ENCODE measurements at regions not wholly inside any gene's neighbourhood (a gene's known extent, or its start where the extent isn't known, plus 50 kb on each side); places are given as distances from the start of the nearest gene placed in this dataset.

DNA sequence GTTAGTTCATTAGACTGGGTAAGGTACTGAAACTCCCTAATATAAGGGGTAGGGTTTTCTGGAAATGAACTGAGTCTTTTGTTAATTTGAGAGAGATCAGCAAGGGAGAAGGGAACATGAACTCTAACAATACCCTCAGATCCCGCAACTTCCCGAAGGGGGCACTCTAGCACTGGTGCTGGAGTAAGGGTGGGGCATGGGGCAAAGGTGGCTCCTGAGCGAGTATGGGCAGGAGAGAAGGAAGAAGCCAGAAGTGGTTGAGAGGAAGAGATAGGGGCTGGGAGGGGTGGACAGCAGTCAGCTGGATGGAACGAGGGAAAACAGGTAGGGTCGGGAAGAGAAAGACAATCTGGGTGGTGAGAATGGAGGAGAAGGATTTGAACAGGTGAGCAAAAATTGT lies 183.2 kb upstream of the MAGEE2 start:
- Histone ChIP-seq H3K9ac (ENCODE audit: insufficient read depth, low read depth, low read length) (no peak overlapping the region), H3K9me3 (ENCODE audit: low read length) (no peaks in the 10 kb centered on the region), H3K27me3 (ENCODE audit: control insufficient read depth in 1 of 2, insufficient read depth in 2 of 2, low read length in 2 of 2) (no peaks in the 10 kb centered on the region), H3K4me1 (ENCODE audit: insufficient read depth, low read length) (no peaks in the 10 kb centered on the region), H2AFZ (ENCODE audit: low read length) (no peak overlapping the region), H3K36me3 (replicated peaks in 1 of 2; ENCODE audit: control insufficient read depth in 1 of 2, insufficient read depth in 2 of 2, low read length in 2 of 2) (no peaks in the 10 kb centered on the region), H3K4me3 (replicated peaks in 1 of 3; ENCODE audit: insufficient read depth in 1 of 3, low read depth in 2 of 3, low read length in 3 of 3) (no peak overlapping the region), H3K79me2 (ENCODE audit: insufficient read depth, low read length) (no peaks in the 10 kb centered on the region), H4K20me1 (ENCODE audit: insufficient read depth, low read length) (no peaks in the 10 kb centered on the region), H3K27ac (ENCODE audit: extremely low read length, insufficient read depth, low read length) (no peak overlapping the region), H3K4me2 (ENCODE audit: low read depth, low read length) (no peak overlapping the region)
- CTCF ChIA-PET (ENCODE audit: low intra/inter-chr PET ratio, low total read pairs), result no interaction called here
- no TSS peak for BruUV-seq (replicated peaks)
- ATAC-seq (peak; percentile 58), FAIRE-seq (peak; percentile 15), DNase-seq (ENCODE audit: low spot score) (peak; percentile 3)
- intact Hi-C loops (cut with micrococcal nuclease; ENCODE audit: unreplicated experiment), result no loop called here
- in situ Hi-C loops (cut with HindIII; ENCODE audit: extremely low pct_ligation_motif_present, low pct_unique_long_range_greater_than_20kb), result no loop called here
- TF ChIP-seq ZNF274 (CRISPR knock-in tag; IDR thresholded peaks at IDR 0.05) (no peak), TOPORS (CRISPR knock-in tag; IDR thresholded peaks at IDR 0.05) (no peak), STAG1 (CRISPR knock-in tag; IDR thresholded peaks at IDR 0.05) (peak; percentile 35; the same call in 1 of the 2 replicates)
- TF ChIP-seq, protein P1, sequence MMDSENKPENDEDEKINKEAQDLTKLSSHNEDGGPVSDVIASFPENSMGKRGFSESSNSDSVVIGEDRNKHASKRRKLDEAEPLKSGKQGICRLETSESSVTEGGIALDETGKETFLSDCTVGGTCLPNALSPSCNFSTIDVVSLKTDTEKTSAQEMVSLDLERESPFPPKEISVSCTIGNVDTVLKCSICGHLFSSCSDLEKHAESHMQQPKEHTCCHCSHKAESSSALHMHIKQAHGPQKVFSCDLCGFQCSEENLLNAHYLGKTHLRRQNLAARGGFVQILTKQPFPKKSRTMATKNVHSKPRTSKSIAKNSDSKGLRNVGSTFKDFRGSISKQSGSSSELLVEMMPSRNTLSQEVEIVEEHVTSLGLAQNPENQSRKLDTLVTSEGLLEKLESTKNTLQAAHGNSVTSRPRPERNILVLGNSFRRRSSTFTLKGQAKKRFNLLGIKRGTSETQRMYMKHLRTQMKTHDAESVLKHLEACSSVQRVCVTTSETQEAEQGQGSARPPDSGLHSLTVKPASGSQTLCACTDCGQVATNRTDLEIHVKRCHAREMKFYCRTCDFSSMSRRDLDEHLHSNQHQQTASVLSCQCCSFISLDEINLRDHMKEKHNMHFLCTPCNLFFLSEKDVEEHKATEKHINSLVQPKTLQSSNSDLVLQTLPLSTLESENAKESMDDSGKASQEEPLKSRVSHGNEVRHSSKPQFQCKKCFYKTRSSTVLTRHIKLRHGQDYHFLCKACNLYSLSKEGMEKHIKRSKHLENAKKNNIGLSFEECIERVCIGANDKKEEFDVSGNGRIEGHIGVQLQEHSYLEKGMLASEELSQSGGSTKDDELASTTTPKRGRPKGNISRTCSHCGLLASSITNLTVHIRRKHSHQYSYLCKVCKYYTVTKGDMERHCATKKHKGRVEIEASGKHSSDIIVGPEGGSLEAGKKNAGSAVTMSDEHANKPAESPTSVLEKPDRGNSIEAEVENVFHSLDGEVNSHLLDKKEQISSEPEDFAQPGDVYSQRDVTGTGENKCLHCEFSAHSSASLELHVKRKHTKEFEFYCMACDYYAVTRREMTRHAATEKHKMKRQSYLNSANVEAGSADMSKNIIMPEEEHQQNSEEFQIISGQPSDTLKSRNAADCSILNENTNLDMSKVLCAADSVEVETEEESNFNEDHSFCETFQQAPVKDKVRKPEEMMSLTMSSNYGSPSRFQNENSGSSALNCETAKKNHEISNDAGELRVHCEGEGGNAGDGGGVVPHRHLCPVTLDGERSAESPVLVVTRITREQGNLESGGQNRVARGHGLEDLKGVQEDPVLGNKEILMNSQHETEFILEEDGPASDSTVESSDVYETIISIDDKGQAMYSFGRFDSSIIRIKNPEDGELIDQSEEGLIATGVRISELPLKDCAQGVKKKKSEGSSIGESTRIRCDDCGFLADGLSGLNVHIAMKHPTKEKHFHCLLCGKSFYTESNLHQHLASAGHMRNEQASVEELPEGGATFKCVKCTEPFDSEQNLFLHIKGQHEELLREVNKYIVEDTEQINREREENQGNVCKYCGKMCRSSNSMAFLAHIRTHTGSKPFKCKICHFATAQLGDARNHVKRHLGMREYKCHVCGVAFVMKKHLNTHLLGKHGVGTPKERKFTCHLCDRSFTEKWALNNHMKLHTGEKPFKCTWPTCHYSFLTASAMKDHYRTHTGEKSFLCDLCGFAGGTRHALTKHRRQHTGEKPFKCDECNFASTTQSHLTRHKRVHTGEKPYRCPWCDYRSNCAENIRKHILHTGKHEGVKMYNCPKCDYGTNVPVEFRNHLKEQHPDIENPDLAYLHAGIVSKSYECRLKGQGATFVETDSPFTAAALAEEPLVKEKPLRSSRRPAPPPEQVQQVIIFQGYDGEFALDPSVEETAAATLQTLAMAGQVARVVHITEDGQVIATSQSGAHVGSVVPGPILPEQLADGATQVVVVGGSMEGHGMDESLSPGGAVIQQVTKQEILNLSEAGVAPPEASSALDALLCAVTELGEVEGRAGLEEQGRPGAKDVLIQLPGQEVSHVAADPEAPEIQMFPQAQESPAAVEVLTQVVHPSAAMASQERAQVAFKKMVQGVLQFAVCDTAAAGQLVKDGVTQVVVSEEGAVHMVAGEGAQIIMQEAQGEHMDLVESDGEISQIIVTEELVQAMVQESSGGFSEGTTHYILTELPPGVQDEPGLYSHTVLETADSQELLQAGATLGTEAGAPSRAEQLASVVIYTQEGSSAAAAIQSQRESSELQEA (CRISPR knock-in tag; IDR thresholded peaks at IDR 0.05; ENCODE audit: not compliant biosample characterization), result no peak
- TF ChIP-seq, protein P2, sequence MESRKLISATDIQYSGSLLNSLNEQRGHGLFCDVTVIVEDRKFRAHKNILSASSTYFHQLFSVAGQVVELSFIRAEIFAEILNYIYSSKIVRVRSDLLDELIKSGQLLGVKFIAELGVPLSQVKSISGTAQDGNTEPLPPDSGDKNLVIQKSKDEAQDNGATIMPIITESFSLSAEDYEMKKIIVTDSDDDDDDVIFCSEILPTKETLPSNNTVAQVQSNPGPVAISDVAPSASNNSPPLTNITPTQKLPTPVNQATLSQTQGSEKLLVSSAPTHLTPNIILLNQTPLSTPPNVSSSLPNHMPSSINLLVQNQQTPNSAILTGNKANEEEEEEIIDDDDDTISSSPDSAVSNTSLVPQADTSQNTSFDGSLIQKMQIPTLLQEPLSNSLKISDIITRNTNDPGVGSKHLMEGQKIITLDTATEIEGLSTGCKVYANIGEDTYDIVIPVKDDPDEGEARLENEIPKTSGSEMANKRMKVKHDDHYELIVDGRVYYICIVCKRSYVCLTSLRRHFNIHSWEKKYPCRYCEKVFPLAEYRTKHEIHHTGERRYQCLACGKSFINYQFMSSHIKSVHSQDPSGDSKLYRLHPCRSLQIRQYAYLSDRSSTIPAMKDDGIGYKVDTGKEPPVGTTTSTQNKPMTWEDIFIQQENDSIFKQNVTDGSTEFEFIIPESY (CRISPR knock-in tag; IDR thresholded peaks at IDR 0.05), result no peak
- TF ChIP-seq, protein P3, sequence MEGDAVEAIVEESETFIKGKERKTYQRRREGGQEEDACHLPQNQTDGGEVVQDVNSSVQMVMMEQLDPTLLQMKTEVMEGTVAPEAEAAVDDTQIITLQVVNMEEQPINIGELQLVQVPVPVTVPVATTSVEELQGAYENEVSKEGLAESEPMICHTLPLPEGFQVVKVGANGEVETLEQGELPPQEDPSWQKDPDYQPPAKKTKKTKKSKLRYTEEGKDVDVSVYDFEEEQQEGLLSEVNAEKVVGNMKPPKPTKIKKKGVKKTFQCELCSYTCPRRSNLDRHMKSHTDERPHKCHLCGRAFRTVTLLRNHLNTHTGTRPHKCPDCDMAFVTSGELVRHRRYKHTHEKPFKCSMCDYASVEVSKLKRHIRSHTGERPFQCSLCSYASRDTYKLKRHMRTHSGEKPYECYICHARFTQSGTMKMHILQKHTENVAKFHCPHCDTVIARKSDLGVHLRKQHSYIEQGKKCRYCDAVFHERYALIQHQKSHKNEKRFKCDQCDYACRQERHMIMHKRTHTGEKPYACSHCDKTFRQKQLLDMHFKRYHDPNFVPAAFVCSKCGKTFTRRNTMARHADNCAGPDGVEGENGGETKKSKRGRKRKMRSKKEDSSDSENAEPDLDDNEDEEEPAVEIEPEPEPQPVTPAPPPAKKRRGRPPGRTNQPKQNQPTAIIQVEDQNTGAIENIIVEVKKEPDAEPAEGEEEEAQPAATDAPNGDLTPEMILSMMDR (CRISPR knock-in tag; IDR thresholded peaks at IDR 0.05), result peak; percentile 46; the same call in 1 of the 2 replicates
- POLR2A ChIA-PET, result no interaction called here
- 0% methylated on average over 5 of the region's 5 CpGs for WGBS (ENCODE audit: low lambda C conversion rate)

Data from HepG2 (cell line).